GM23338 (cell line): ENCODE measurements at regions not wholly inside any gene's neighbourhood (a gene's known extent, or its start where the extent isn't known, plus 50 kb on each side); places are given as distances from the start of the nearest gene placed in this dataset.

Experiments
- ATAC-seq: fragments of 200-7000 bp; cut with Tn5 transposase; 3 replicates; pipeline ENCODE4 v1.9.1; 2020
- DNase-seq: peaks from one replicate; pipeline ENCODE4 v3.0.0-alpha.2; 2015; ENCODE audit warnings: low spot score
- H2AFZ ChIP-seq: fragments of 200-600 bp; sonication (generic); 2 replicates; pipeline ENCODE4 v1.8.0; 2016; ENCODE audit warnings: antibody characterized with exemption, mild to moderate bottlenecking, moderate library complexity
- H3F3A ChIP-seq: fragments of 200-600 bp; sonication (generic); replicated peaks from 2 replicates; pipeline ENCODE4 v1.8.0; 2017; ENCODE audit warnings: antibody characterized with exemption, mixed run types, low read depth
- H3K27ac ChIP-seq: fragments of 200-600 bp; sonication (generic); 2 replicates; pipeline ENCODE4 v1.6.1; 2016; ENCODE audit warnings: low read depth
- H3K27me3 ChIP-seq: fragments of 200-600 bp; sonication (generic); 2 replicates; pipeline ENCODE4 v1.8.0; 2016; ENCODE audit warnings: mild to moderate bottlenecking, mixed run types, moderate library complexity; ENCODE audit not compliant: insufficient read depth
- H3K36me3 ChIP-seq: fragments of 200-600 bp; sonication (generic); 2 replicates; pipeline ENCODE4 v1.8.0; 2016; ENCODE audit warnings: mild to moderate bottlenecking; ENCODE audit not compliant: insufficient read depth
- H3K4me1 ChIP-seq: fragments of 200-600 bp; sonication (generic); 2 replicates; pipeline ENCODE4 v1.8.0; 2016; ENCODE audit warnings: mild to moderate bottlenecking, moderate library complexity; ENCODE audit not compliant: insufficient read depth
- H3K4me2 ChIP-seq: fragments of 200-600 bp; sonication (generic); 2 replicates; pipeline ENCODE4 v1.7.1; 2017; ENCODE audit warnings: mixed run types
- H3K4me3 ChIP-seq: fragments of 200-600 bp; sonication (generic); 2 replicates; pipeline ENCODE4 v1.6.1; 2016; ENCODE audit warnings: mixed run types
- H3K79me2 ChIP-seq: fragments of 200-600 bp; sonication (generic); replicated peaks from 2 replicates; pipeline ENCODE4 v1.8.0; 2017; ENCODE audit warnings: mild to moderate bottlenecking; ENCODE audit not compliant: insufficient read depth
- H3K9me2 ChIP-seq: fragments of 200-600 bp; sonication (generic); 2 replicates; pipeline ENCODE4 v1.8.0; 2017; ENCODE audit not compliant: insufficient read depth
- H4K20me1 ChIP-seq: fragments of 200-600 bp; sonication (generic); replicated peaks from 2 replicates; pipeline ENCODE4 v1.8.0; 2017; ENCODE audit warnings: mild to moderate bottlenecking; ENCODE audit not compliant: insufficient read depth
- H3K27ac Mint-ChIP-seq: 2 replicates; pipeline ENCODE4 v1.8.0; 2020; ENCODE audit warnings: inconsistent platforms, mild to moderate bottlenecking, moderate library complexity, mixed read lengths
- H3K27me3 Mint-ChIP-seq: 3 replicates; pipeline ENCODE4 v1.8.0; 2022; ENCODE audit warnings: low read depth, mild to moderate bottlenecking, moderate library complexity, mixed read lengths, inconsistent platforms; ENCODE audit not compliant: insufficient read depth, poor library complexity
- H3K36me3 Mint-ChIP-seq: 3 replicates; pipeline ENCODE4 v1.8.0; 2021; ENCODE audit warnings: low read depth, mild to moderate bottlenecking, inconsistent platforms, moderate library complexity, mixed read lengths
- H3K4me1 Mint-ChIP-seq: 3 replicates; pipeline ENCODE4 v1.8.0; 2020; ENCODE audit warnings: mild to moderate bottlenecking, inconsistent platforms, mixed read lengths
- H3K4me3 Mint-ChIP-seq: 3 replicates; pipeline ENCODE4 v1.8.0; 2021; ENCODE audit warnings: moderate library complexity, mild to moderate bottlenecking, inconsistent platforms, mixed read lengths
- H3K9me3 Mint-ChIP-seq: 3 replicates; pipeline ENCODE4 v1.8.0; 2020; ENCODE audit warnings: moderate library complexity, mild to moderate bottlenecking, inconsistent platforms, mixed read lengths
- CTCF ChIP-seq, 2 experiments: fragments of 200-600 bp in 1 of 2; sonication (generic) in 1 of 2; conservative IDR thresholded peaks; 2 replicates each; pipeline versions ENCODE4 v1.5.1 to v1.6.1; 2016 to 2017; ENCODE audit warnings: antibody characterized with exemption in 2 of 2, low read depth in 2 of 2, mild to moderate bottlenecking in 2 of 2, moderate library complexity in 1 of 2
- EZH2phosphoT487 ChIP-seq: fragments of 200-600 bp; sonication (generic); IDR thresholded peaks from one replicate; pipeline ENCODE4 v1.8.1; 2018; ENCODE audit warnings: antibody characterized with exemption; ENCODE audit not compliant: unreplicated experiment
- NANOG ChIP-seq: IDR thresholded peaks from 2 replicates; pipeline ENCODE4 v1.6.1; 2016; ENCODE audit warnings: antibody characterized with exemption, borderline replicate concordance
- ZNF114 ChIP-seq: fragments of 250-450 bp; sonication (Bioruptor Pico); IDR thresholded peaks from 2 replicates; pipeline ENCODE4 v1.5.0; 2020; ENCODE audit warnings: mild to moderate bottlenecking, moderate library complexity
- ZNF462 ChIP-seq: fragments of 250-450 bp; sonication (Bioruptor Pico); IDR thresholded peaks from 2 replicates; pipeline ENCODE4 v1.5.0; 2020; ENCODE audit warnings: mild to moderate bottlenecking, moderate library complexity
- TF ChIP-seq, protein P1 (sequence below): IDR thresholded peaks from one replicate; pipeline ENCODE4 v1.6.1; 2018; ENCODE audit warnings: antibody characterized with exemption; ENCODE audit not compliant: unreplicated experiment

- Mint-ChIP-seq H3K4me1 (peaks cover 16% of the 10 kb centered on the region), H3K4me3 (no peak overlapping the region), H3K27me3 (no peaks in the 10 kb centered on the region), H3K27ac (no peak overlapping the region), H3K9me3 (no peaks in the 10 kb centered on the region), H3K36me3 (no peaks in the 10 kb centered on the region)
- no peaks in the 10 kb centered on the region for H3K79me2 ChIP-seq
- H3K27ac ChIP-seq, result no peak overlapping the region
- H3K9me2 ChIP-seq, result no peaks in the 10 kb centered on the region
- no peaks in the 10 kb centered on the region for H4K20me1 ChIP-seq
- H3K4me1 ChIP-seq, result peaks cover 17% of the 10 kb centered on the region
- H2AFZ ChIP-seq, result no peak overlapping the region
- H3K36me3 ChIP-seq, result no peaks in the 10 kb centered on the region
- DNase-seq (no peak), ATAC-seq (no peak)
- H3K27me3 ChIP-seq, result no peaks in the 10 kb centered on the region
- no peak overlapping the region for H3K4me2 ChIP-seq
- H3K4me3 ChIP-seq, result no peak overlapping the region
- TF ChIP-seq ZNF114, result no peak
- TF ChIP-seq CTCF (conservative IDR thresholded peaks at IDR 0.05; ENCODE audit: low read depth in 2 of 2), result no peak
- 0 out of 2 replicates have a peak, but pooled peaks cover 2% of the 10 kb centered on the region for H3F3A ChIP-seq
Measured at GRCh38 chr1:113278777-113279176, 111.5 kb upstream of the MAGI3 start.

GRCh38 chr1:113279776-113280391 is 110.4 kb upstream of the MAGI3 start:
- Histone ChIP-seq H3F3A (0 out of 2 replicates have a peak, but pooled peaks cover 2% of the 10 kb centered on the region), H3K36me3 (no peaks in the 10 kb centered on the region), H3K4me3 (no peak overlapping the region), H3K4me2 (no peak overlapping the region), H3K79me2 (no peaks in the 10 kb centered on the region), H3K4me1 (peaks cover 17% of the 10 kb centered on the region), H2AFZ (no peak overlapping the region), H3K9me2 (no peaks in the 10 kb centered on the region), H3K27me3 (no peaks in the 10 kb centered on the region), H3K27ac (no peak overlapping the region), H4K20me1 (no peaks in the 10 kb centered on the region)
- Mint-ChIP-seq H3K27me3 (no peaks in the 10 kb centered on the region), H3K4me1 (peaks cover 16% of the 10 kb centered on the region), H3K36me3 (no peaks in the 10 kb centered on the region), H3K27ac (no peak overlapping the region), H3K9me3 (no peaks in the 10 kb centered on the region), H3K4me3 (no peak overlapping the region)
- ATAC-seq (no peak), DNase-seq (peak; percentile 13)
- TF ChIP-seq, protein P1, sequence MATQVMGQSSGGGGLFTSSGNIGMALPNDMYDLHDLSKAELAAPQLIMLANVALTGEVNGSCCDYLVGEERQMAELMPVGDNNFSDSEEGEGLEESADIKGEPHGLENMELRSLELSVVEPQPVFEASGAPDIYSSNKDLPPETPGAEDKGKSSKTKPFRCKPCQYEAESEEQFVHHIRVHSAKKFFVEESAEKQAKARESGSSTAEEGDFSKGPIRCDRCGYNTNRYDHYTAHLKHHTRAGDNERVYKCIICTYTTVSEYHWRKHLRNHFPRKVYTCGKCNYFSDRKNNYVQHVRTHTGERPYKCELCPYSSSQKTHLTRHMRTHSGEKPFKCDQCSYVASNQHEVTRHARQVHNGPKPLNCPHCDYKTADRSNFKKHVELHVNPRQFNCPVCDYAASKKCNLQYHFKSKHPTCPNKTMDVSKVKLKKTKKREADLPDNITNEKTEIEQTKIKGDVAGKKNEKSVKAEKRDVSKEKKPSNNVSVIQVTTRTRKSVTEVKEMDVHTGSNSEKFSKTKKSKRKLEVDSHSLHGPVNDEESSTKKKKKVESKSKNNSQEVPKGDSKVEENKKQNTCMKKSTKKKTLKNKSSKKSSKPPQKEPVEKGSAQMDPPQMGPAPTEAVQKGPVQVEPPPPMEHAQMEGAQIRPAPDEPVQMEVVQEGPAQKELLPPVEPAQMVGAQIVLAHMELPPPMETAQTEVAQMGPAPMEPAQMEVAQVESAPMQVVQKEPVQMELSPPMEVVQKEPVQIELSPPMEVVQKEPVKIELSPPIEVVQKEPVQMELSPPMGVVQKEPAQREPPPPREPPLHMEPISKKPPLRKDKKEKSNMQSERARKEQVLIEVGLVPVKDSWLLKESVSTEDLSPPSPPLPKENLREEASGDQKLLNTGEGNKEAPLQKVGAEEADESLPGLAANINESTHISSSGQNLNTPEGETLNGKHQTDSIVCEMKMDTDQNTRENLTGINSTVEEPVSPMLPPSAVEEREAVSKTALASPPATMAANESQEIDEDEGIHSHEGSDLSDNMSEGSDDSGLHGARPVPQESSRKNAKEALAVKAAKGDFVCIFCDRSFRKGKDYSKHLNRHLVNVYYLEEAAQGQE, result no peak
- TF ChIP-seq CTCF (conservative IDR thresholded peaks at IDR 0.05; ENCODE audit: low read depth in 2 of 2), result no peak
- no peak for TF ChIP-seq EZH2phosphoT487
- no peak for TF ChIP-seq NANOG
- TF ChIP-seq ZNF114, result no peak
- TF ChIP-seq ZNF462 (CRISPR knock-in tag), result no peak
